ENCODE measurements at regions not wholly inside any gene's neighbourhood (a gene's known extent, or its start where the extent isn't known, plus 50 kb on each side); places are given as distances from the start of the nearest gene placed in this dataset.

DNA sequence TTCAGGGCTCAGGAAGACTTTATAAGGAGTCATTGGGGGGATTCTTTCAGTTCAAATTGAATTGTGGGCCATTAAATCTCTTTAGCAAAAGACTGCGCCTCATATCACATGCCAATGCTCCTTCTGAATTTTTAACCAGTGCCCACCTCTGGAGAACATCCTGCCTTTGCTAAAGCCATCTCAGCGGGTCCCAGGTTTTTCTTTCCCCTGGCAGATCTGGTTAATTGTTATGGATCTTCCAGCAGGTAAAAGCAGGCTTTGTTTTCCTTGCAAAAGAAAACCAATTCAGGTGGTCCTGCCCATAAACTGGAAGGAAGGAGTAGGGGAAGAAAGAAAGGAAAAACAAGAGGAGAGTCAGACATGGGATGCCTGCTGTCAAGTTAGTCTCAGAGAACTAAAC is 298.2 kb downstream of the LRFN2 start:
- H3K4me3 ChIP-seq (ENCODE audit: low read depth, low read length) = no peak overlapping the region
- TF ChIP-seq CTCF (IDR thresholded peaks at IDR 0.05; ENCODE audit: low read depth, low read length) = no peak
- H3K9me3 ChIP-seq (ENCODE audit: severe bottlenecking) = no peaks in the 10 kb centered on the region
- H3K27ac ChIP-seq = no peak overlapping the region
- no peaks in the 10 kb centered on the region for H3K36me3 ChIP-seq
- no peaks in the 10 kb centered on the region for H3K27me3 ChIP-seq (ENCODE audit: insufficient read depth, low read depth, severe bottlenecking)
- no peak for DNase-seq

DNA sequence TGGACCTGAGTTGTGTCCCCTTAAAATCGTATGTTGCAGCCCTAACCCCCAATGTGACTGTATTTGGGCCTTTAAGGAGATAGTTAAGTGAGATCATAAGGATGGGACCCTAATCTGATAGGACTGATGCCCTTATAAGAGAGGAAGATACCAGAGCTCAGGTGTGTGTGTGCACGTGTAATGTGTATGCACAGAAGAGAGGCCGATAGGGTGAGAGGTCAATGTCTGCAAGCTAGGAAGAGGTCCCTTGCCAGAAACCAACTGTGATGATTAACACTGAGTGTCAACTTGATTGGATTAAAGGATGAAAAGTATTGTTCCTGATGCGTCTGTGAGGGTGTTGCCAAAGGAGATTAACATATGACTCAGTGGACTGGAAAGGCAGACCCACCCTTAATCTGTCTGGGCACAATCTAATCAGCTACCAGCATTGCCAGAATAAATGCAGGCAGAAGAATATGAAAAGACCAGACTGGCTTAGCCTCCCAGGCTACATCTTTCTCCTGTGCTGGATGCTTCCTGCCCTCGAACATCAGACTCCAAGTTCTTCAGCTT is 299.8 kb downstream of the LRFN2 start:
- H3K27ac ChIP-seq = no peak overlapping the region
- no peak overlapping the region for H3K4me3 ChIP-seq (ENCODE audit: low read depth, low read length)
- no peaks in the 10 kb centered on the region for H3K36me3 ChIP-seq
- no peak for TF ChIP-seq CTCF (IDR thresholded peaks at IDR 0.05; ENCODE audit: low read depth, low read length)
- H3K27me3 ChIP-seq (ENCODE audit: insufficient read depth, low read depth, severe bottlenecking) = no peaks in the 10 kb centered on the region
- H3K9me3 ChIP-seq (ENCODE audit: severe bottlenecking) = no peaks in the 10 kb centered on the region
- DNase-seq = peak; percentile 66

DNA sequence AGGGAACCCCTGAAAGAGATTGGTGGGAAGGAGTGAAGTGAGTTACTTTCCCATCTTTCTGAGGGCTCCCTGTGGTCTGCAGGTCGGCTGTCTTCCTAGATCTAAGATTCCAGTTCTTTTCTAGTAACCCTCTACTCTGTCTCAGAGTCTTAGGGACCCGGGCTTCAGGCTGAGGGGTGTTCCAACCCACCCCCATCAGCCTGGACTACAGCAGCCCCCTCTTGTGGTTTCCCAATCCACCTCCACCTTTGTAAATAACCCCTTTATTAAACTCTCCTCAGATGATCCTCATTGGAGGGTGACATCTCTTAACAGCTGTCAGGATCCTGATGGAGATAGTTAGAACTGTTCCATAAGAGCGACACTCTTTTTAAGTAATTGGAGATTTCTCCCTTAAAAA is 300.4 kb downstream of the LRFN2 start:
- Histone ChIP-seq H3K9me3 (ENCODE audit: severe bottlenecking) (no peaks in the 10 kb centered on the region), H3K27me3 (ENCODE audit: insufficient read depth, low read depth, severe bottlenecking) (no peaks in the 10 kb centered on the region), H3K36me3 (no peaks in the 10 kb centered on the region), H3K27ac (no peak overlapping the region), H3K4me3 (ENCODE audit: low read depth, low read length) (no peak overlapping the region)
- no peak for DNase-seq
- peak; percentile 30 for TF ChIP-seq CTCF (IDR thresholded peaks at IDR 0.05; ENCODE audit: low read depth, low read length)

GRCh38 chr6:40285996-40286395 is 301.2 kb downstream of the LRFN2 start:
- Histone ChIP-seq H3K27me3 (ENCODE audit: insufficient read depth, low read depth, severe bottlenecking) (no peaks in the 10 kb centered on the region), H3K9me3 (ENCODE audit: severe bottlenecking) (no peaks in the 10 kb centered on the region), H3K4me3 (ENCODE audit: low read depth, low read length) (no peak overlapping the region), H3K36me3 (no peaks in the 10 kb centered on the region), H3K27ac (no peak overlapping the region)
- DNase-seq = no peak
- TF ChIP-seq CTCF (IDR thresholded peaks at IDR 0.05; ENCODE audit: low read depth, low read length) = no peak

DNA sequence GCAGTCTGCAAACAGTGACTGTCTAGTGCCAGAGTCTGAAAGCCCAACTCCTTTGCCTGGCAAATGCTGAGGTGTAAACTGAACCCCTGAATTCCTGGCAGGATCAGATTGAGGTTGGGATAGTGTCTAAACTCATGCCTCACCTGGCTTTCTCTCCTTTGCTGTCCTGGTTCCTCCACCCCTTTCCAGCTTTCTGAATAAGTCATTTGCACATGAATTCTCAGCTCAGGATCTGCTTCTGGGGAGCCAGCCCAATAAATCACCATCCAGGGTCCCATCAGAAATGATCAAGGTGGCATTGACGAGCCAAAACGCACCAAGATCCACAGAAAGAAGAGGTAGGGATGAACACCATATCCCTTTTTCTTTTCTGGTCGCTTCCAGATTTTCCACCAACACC is 301.6 kb downstream of the LRFN2 start:
- no peak for TF ChIP-seq CTCF (IDR thresholded peaks at IDR 0.05; ENCODE audit: low read depth, low read length)
- H3K27me3 ChIP-seq (ENCODE audit: insufficient read depth, low read depth, severe bottlenecking) = no peaks in the 10 kb centered on the region
- no peak for DNase-seq

DNA sequence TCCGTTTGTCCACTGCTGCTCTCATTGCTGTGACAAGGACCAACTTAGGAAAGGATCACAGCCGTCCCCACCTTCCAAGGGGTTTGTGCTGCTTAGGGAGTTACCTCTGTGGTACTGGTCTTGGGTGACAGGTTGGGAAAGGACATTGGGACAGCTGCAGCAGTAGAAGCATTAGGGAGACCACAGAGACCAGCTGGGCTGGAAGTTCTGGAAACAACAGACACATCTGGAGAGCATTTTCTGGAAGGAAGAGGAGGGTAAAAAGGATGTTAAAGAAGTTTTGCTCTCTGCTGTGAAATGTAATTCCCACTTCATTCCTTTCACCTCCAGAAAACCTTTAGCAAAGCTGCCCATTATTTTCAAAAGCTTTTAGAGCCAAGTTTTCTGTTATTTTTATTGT is 304.2 kb downstream of the LRFN2 start:
- Histone ChIP-seq H3K27ac (no peak overlapping the region), H3K4me3 (ENCODE audit: low read depth, low read length) (no peak overlapping the region), H3K36me3 (no peaks in the 10 kb centered on the region), H3K9me3 (ENCODE audit: severe bottlenecking) (no peaks in the 10 kb centered on the region), H3K27me3 (ENCODE audit: insufficient read depth, low read depth, severe bottlenecking) (no peaks in the 10 kb centered on the region)
- TF ChIP-seq CTCF (IDR thresholded peaks at IDR 0.05; ENCODE audit: low read depth, low read length) = no peak
- no peak for DNase-seq

More for the DNA sequence above, 301.6 kb downstream of the LRFN2 start:
- Histone ChIP-seq H3K4me3 (ENCODE audit: low read depth, low read length) (no peak overlapping the region), H3K9me3 (ENCODE audit: severe bottlenecking) (no peaks in the 10 kb centered on the region), H3K27ac (no peak overlapping the region), H3K36me3 (no peaks in the 10 kb centered on the region)
